OCI-LY1 (cell line): ENCODE measurements at regions not wholly inside any gene's neighbourhood (a gene's known extent, or its start where the extent isn't known, plus 50 kb on each side); places are given as distances from the start of the nearest gene placed in this dataset.

Experiments used
- H2AFZ ChIP-seq: fragments of 200-600 bp; sonication (generic), shearing (Covaris generic); 2 replicates; pipeline ENCODE4 v1.6.0; 2014; ENCODE audit warnings: antibody characterized with exemption, mild to moderate bottlenecking, low read length
- H3F3A ChIP-seq: fragments of 200-600 bp; sonication (generic), shearing (Covaris generic); 2 replicates; pipeline ENCODE4 v1.6.0; 2014; ENCODE audit warnings: mild to moderate bottlenecking, antibody characterized with exemption, low read length, moderate library complexity; ENCODE audit not compliant: insufficient read depth
- H3K27ac ChIP-seq: fragments of 200-600 bp; sonication (generic); 2 replicates; pipeline ENCODE4 v1.5.1; 2014; ENCODE audit warnings: low read length, mixed run types, mild to moderate bottlenecking, low read depth; ENCODE audit not compliant: poor library complexity, severe bottlenecking
- H3K27me3 ChIP-seq: fragments of 200-600 bp; sonication (generic); 2 replicates; pipeline ENCODE4 v1.6.0; 2014; ENCODE audit warnings: antibody characterized with exemption, mild to moderate bottlenecking, low read length, moderate library complexity; ENCODE audit not compliant: insufficient read depth
- H3K36me3 ChIP-seq: fragments of 200-600 bp; sonication (generic); 2 replicates; pipeline ENCODE4 v1.6.1; 2014; ENCODE audit warnings: mild to moderate bottlenecking, antibody characterized with exemption, low read length, moderate library complexity, mixed read lengths; ENCODE audit not compliant: insufficient read depth
- H3K4me1 ChIP-seq: fragments of 200-600 bp; sonication (generic); 2 replicates; pipeline ENCODE4 v1.5.1; 2014; ENCODE audit warnings: mild to moderate bottlenecking, low read length, moderate library complexity; ENCODE audit not compliant: insufficient read depth, severe bottlenecking
- H3K4me2 ChIP-seq: fragments of 200-600 bp; sonication (generic), shearing (Covaris generic); 2 replicates; pipeline ENCODE4 v1.6.1; 2014; ENCODE audit warnings: low read length
- H3K4me3 ChIP-seq: fragments of 200-600 bp; sonication (generic); 2 replicates; pipeline ENCODE4 v1.5.1; 2014; ENCODE audit warnings: low read length, low read depth, mild to moderate bottlenecking, mixed read lengths; ENCODE audit not compliant: poor library complexity, severe bottlenecking
- H3K79me2 ChIP-seq: fragments of 200-600 bp; shearing (Covaris generic); 2 replicates; pipeline ENCODE4 v1.6.1; 2016; ENCODE audit warnings: mixed run types, low read length, mixed read lengths; ENCODE audit not compliant: insufficient read depth
- H3K9ac ChIP-seq: fragments of 200-600 bp; sonication (generic), shearing (Covaris generic); 2 replicates; pipeline ENCODE4 v1.6.1; 2014; ENCODE audit warnings: mild to moderate bottlenecking, low read length, mixed read lengths
- H3K9me2 ChIP-seq: fragments of 200-600 bp; sonication (generic), shearing (Covaris generic); 2 replicates; pipeline ENCODE4 v1.6.1; 2014; ENCODE audit warnings: low read depth, mild to moderate bottlenecking, low read length, mixed read lengths
- H3K9me3 ChIP-seq: fragments of 200-600 bp; shearing (Covaris generic); 2 replicates; pipeline ENCODE4 v1.6.1; 2014; ENCODE audit warnings: low read length, mixed read lengths
- H4K20me1 ChIP-seq: fragments of 200-600 bp; sonication (generic), shearing (Covaris generic); 2 replicates; pipeline ENCODE4 v1.6.0; 2016; ENCODE audit warnings: mild to moderate bottlenecking, low read length; ENCODE audit not compliant: insufficient read depth
- CTCF ChIP-seq: fragments of 200-600 bp; sonication (generic), shearing (Covaris generic); IDR thresholded peaks from 2 replicates; pipeline ENCODE4 v1.5.1; 2017; ENCODE audit warnings: mild to moderate bottlenecking, antibody characterized with exemption, low read length, moderate library complexity, mixed read lengths
- EZH2 ChIP-seq: fragments of 200-600 bp; sonication (generic), shearing (Covaris generic); IDR thresholded peaks from 2 replicates; pipeline ENCODE4 v1.8.0; 2017; ENCODE audit warnings: borderline replicate concordance, mixed run types, mild to moderate bottlenecking, antibody characterized with exemption, low read length, moderate library complexity, mixed read lengths

GRCh38 chr16:66057057-66057456 is 309.4 kb upstream of the CDH5 start:
- H2AFZ ChIP-seq, result no peak overlapping the region
- H3K9ac ChIP-seq, result no peak overlapping the region
- no peaks in the 10 kb centered on the region for H3K27me3 ChIP-seq
- no peaks in the 10 kb centered on the region for H3K9me2 ChIP-seq
- H3F3A ChIP-seq, result no peaks in the 10 kb centered on the region
- no peaks in the 10 kb centered on the region for H3K79me2 ChIP-seq
- no peak overlapping the region for H3K4me3 ChIP-seq
- no peak overlapping the region for H3K27ac ChIP-seq
- no peak overlapping the region for H3K4me2 ChIP-seq
- H3K4me1 ChIP-seq, result no peaks in the 10 kb centered on the region
- H4K20me1 ChIP-seq, result no peaks in the 10 kb centered on the region
- no peaks in the 10 kb centered on the region for H3K9me3 ChIP-seq
- no peak for TF ChIP-seq CTCF
- no peak for TF ChIP-seq EZH2
- no peaks in the 10 kb centered on the region for H3K36me3 ChIP-seq

- Histone ChIP-seq H3K9me2 (no peaks in the 10 kb centered on the region), H3K4me1 (no peaks in the 10 kb centered on the region), H4K20me1 (no peaks in the 10 kb centered on the region), H3K27ac (no peak overlapping the region), H2AFZ (no peak overlapping the region), H3K4me3 (no peak overlapping the region), H3K9ac (no peak overlapping the region), H3K27me3 (no peaks in the 10 kb centered on the region), H3K79me2 (no peaks in the 10 kb centered on the region), H3K36me3 (no peaks in the 10 kb centered on the region), H3K9me3 (no peaks in the 10 kb centered on the region), H3K4me2 (no peak overlapping the region), H3F3A (no peaks in the 10 kb centered on the region)
- no peak for TF ChIP-seq EZH2
- TF ChIP-seq CTCF, result no peak
Observed at GRCh38 chr16:66054095-66054494, 312.4 kb upstream of the CDH5 start.

GRCh38 chr16:66052745-66053144 is 313.7 kb upstream of the CDH5 start:
- no peak overlapping the region for H3K4me3 ChIP-seq
- H3K4me1 ChIP-seq, result no peaks in the 10 kb centered on the region
- no peak overlapping the region for H3K27ac ChIP-seq
- TF ChIP-seq CTCF (no peak), EZH2 (no peak)
- H3K36me3 ChIP-seq, result no peaks in the 10 kb centered on the region
- no peak overlapping the region for H3K9ac ChIP-seq
- no peaks in the 10 kb centered on the region for H3K9me2 ChIP-seq
- no peaks in the 10 kb centered on the region for H3F3A ChIP-seq
- no peak overlapping the region for H2AFZ ChIP-seq
- H3K79me2 ChIP-seq, result no peaks in the 10 kb centered on the region
- H3K4me2 ChIP-seq, result no peak overlapping the region
- H3K9me3 ChIP-seq, result no peaks in the 10 kb centered on the region
- H3K27me3 ChIP-seq, result no peaks in the 10 kb centered on the region
- no peaks in the 10 kb centered on the region for H4K20me1 ChIP-seq
